ENCODE measurements at regions not wholly inside any gene's neighbourhood (a gene's known extent, or its start where the extent isn't known, plus 50 kb on each side); places are given as distances from the start of the nearest gene placed in this dataset.

DNA sequence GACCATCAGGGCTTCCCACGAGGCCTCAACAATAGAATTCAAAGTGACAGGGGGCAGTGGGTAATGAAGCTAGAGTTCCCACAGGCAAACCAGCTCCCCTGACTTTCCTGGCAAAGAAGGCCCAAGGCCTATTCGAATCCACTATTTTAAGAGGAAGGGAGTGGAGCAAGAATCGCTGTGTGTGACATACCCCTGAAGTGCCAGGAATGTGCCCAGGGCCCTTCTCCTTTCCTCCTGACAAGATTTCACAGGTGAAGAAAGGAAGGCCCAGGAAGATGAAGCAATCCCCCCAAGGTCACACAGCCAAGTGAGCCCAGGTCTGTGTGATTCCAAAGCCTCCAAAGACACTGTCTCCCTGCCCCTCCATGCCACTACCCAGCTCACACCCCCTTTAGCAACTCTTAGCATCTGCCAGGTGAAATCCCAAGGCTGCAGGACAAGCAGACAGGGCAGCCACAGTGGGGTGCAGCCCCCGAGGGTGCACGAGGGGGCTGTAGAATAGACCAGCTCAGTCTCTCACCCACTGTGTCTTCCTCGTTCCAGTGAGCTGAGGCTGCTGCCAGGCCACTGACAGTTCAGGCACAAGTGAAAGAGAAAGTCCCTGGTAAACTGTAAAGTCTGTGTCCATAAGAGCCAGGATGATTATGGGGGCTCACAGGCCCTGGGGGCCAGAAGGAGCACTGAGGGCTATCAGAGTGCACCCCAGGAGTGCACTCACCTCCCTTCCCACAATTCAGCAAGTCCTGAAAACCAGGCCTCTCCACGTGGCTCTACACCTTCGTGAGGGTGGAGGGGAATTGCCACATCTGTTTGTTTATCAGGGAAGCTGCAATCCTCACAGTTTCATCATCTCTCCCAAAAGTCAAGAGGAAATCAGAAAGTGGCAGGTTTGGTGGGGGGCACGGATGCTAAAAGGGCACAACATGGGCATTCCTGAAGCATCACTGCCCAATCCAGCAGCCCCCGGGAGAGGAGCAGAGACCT is 70.8 kb upstream of the ZMIZ1 start:
- Histone ChIP-seq H3K9ac (ENCODE audit: low read depth, low read length, poor library complexity) (no peak overlapping the region), H3K9me3 (replicated peaks in 1 of 2; ENCODE audit: control insufficient read depth in 2 of 2, insufficient read depth in 1 of 2, low read depth in 1 of 2, low read length in 2 of 2) (no peaks in the 10 kb centered on the region), H3K36me3 (replicated peaks in 1 of 2; ENCODE audit: control insufficient read depth in 2 of 2, insufficient read depth in 2 of 2, low read length in 2 of 2) (no peaks in the 10 kb centered on the region), H2AK5ac (ENCODE audit: low read depth, low read length) (peak overlapping the region; percentile 11), H3K4me3 (ENCODE audit: low read length in 2 of 2) (no peak overlapping the region), H3K4ac (ENCODE audit: low read length) (no peak overlapping the region), H3K27ac (replicated peaks; ENCODE audit: low read length) (no peak overlapping the region), H2BK5ac (ENCODE audit: low read length) (no peak overlapping the region), H2AFZ (ENCODE audit: low read length) (peak overlapping the region; percentile 60), H2BK120ac (ENCODE audit: low read depth, low read length) (no peak overlapping the region), H3K18ac (ENCODE audit: low read length) (peak overlapping the region; percentile 72), H2BK15ac (ENCODE audit: low read length) (no peak overlapping the region), H3K14ac (ENCODE audit: low read length) (no peak overlapping the region), H4K91ac (ENCODE audit: low read depth, low read length, poor library complexity) (no peak overlapping the region), H2BK12ac (ENCODE audit: low read length) (peak overlapping the region; percentile 23), H4K8ac (ENCODE audit: low read depth, low read length) (no peak overlapping the region), H3K79me1 (ENCODE audit: low read depth, low read length) (no peaks in the 10 kb centered on the region), H3K23ac (ENCODE audit: low read depth, low read length, poor library complexity) (no peak overlapping the region), H3K27me3 (ENCODE audit: control insufficient read depth in 3 of 3, insufficient read depth in 3 of 3, low read depth in 1 of 3, low read length in 3 of 3) (peaks cover 0 to 19% (median 0%) of the 10 kb centered on the region in 3 experiments), H3K4me2 (ENCODE audit: insufficient read depth, low read length, poor library complexity, severe bottlenecking) (no peak overlapping the region), H3K4me1 (ENCODE audit: control insufficient read depth in 2 of 2, insufficient read depth in 1 of 2, low read depth in 1 of 2, low read length in 2 of 2) (peaks cover 10 to 18% of the 10 kb centered on the region in 2 donors)
- DNase-seq (ENCODE audit: low spot score), result no peak
- no CpG with 5 or more reads among the region's 10 CpGs for WGBS, 2 donors (ENCODE audit: extremely low coverage in 2 of 2, insufficient read length in 2 of 2, insufficient replicate concordance in 1 of 2)

DNA sequence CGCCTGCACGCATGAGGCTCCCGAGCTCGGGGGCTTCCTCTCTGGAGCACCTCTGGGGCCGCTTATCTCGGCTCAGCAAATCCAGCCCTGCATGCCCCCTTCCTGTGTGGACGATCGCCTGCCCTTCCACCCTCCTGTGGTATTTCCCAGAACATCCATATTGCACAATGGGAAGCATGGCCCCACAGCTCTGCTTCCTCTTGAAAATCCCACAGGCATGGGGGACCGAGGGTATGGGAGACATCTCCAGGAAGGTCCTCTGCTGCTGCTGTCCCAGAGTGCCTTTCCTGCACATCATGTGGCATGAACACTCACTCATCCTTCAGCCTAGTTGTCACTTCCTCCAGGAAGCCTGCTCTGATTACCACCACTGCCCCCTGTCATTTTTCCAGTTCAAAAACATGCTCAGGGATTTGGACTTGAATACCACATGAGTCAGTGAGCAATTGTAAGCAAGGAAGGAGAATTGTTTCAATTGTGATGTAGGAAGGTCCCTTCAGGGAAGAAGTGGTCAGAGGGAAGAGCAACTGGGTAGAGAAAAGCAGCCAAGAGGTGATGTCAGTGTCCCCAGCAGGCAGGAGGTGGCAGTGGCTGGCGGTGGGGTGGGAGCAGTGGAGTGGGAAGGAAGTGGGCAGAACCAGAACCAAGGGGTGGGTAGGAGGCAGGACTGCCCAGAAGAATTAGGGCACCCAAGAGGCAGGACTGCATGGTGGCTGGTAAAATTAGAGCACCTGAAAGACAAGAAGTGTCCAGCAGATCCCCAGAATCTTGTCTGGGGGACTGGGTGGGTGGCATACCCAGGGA is 67.5 kb upstream of the ZMIZ1 start:
- H3K23ac ChIP-seq (ENCODE audit: low read depth, low read length, poor library complexity), result no peak overlapping the region
- no peak overlapping the region for H3K4me2 ChIP-seq (ENCODE audit: insufficient read depth, low read length, poor library complexity, severe bottlenecking)
- peak overlapping the region; percentile 56 for H3K9ac ChIP-seq (ENCODE audit: low read depth, low read length, poor library complexity)
- no peak overlapping the region for H2BK120ac ChIP-seq (ENCODE audit: low read depth, low read length)
- no peaks in the 10 kb centered on the region for H3K9me3 ChIP-seq (replicated peaks in 1 of 2; ENCODE audit: control insufficient read depth in 2 of 2, insufficient read depth in 1 of 2, low read depth in 1 of 2, low read length in 2 of 2)
- H3K14ac ChIP-seq (ENCODE audit: low read length), result no peak overlapping the region
- H4K8ac ChIP-seq (ENCODE audit: low read depth, low read length), result no peak overlapping the region
- no peak overlapping the region for H2BK12ac ChIP-seq (ENCODE audit: low read length)
- H3K36me3 ChIP-seq (replicated peaks in 1 of 2; ENCODE audit: control insufficient read depth in 2 of 2, insufficient read depth in 2 of 2, low read length in 2 of 2), result no peaks in the 10 kb centered on the region
- H3K27me3 ChIP-seq (ENCODE audit: control insufficient read depth in 3 of 3, insufficient read depth in 3 of 3, low read depth in 1 of 3, low read length in 3 of 3), result peaks cover 0 to 25% (median 0%) of the 10 kb centered on the region in 3 experiments
- no CpG with 5 or more reads among the region's 10 CpGs for WGBS, 2 donors (ENCODE audit: extremely low coverage in 2 of 2, insufficient read length in 2 of 2, insufficient replicate concordance in 1 of 2)
- no peaks in the 10 kb centered on the region for H3K79me1 ChIP-seq (ENCODE audit: low read depth, low read length)
- no peak overlapping the region for H3K27ac ChIP-seq (replicated peaks; ENCODE audit: low read length)
- no peak overlapping the region for H3K4me3 ChIP-seq (ENCODE audit: low read length in 2 of 2)
- peak overlapping the region; percentile 50 for H2BK15ac ChIP-seq (ENCODE audit: low read length)
- no peak for DNase-seq (ENCODE audit: low spot score)
- H3K4ac ChIP-seq (ENCODE audit: low read length), result no peak overlapping the region
- H4K91ac ChIP-seq (ENCODE audit: low read depth, low read length, poor library complexity), result peak overlapping the region; percentile 38
- H2AFZ ChIP-seq (ENCODE audit: low read length), result no peak overlapping the region
- peaks cover 7 to 8% of the 10 kb centered on the region in 2 donors for H3K4me1 ChIP-seq (ENCODE audit: control insufficient read depth in 2 of 2, insufficient read depth in 1 of 2, low read depth in 1 of 2, low read length in 2 of 2)
- H3K18ac ChIP-seq (ENCODE audit: low read length), result peak overlapping the region; percentile 60
- H2AK5ac ChIP-seq (ENCODE audit: low read depth, low read length), result peak overlapping the region; percentile 54
- H2BK5ac ChIP-seq (ENCODE audit: low read length), result no peak overlapping the region

DNA sequence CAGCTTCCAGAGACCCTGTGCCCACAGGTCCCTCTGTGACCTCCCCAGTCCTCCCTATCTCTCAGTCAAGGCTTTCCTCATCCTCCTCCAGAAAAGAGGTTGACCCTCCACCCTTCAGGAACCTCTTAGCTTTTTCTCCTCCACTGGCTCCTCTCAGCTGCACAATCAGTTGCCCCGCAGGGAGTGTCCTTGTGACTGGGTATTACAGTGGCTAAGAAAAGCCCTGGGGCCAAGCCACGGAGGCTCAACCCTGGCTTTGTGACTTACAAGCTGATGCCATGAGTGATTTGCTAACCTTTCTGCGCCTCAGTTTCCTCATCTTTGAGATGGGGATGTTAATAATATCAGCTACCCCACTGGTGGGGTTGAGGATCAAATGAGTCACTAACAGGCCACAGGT is 66.4 kb upstream of the ZMIZ1 start:
- Histone ChIP-seq H3K9ac (ENCODE audit: low read depth, low read length, poor library complexity) (no peak overlapping the region), H3K4ac (ENCODE audit: low read length) (no peak overlapping the region), H3K36me3 (replicated peaks in 1 of 2; ENCODE audit: control insufficient read depth in 2 of 2, insufficient read depth in 2 of 2, low read length in 2 of 2) (no peaks in the 10 kb centered on the region), H2AFZ (ENCODE audit: low read length) (no peak overlapping the region), H3K23ac (ENCODE audit: low read depth, low read length, poor library complexity) (no peak overlapping the region), H4K91ac (ENCODE audit: low read depth, low read length, poor library complexity) (no peak overlapping the region), H3K27ac (replicated peaks; ENCODE audit: low read length) (no peak overlapping the region), H3K18ac (ENCODE audit: low read length) (no peak overlapping the region), H2BK120ac (ENCODE audit: low read depth, low read length) (no peak overlapping the region), H2BK15ac (ENCODE audit: low read length) (no peak overlapping the region), H3K4me2 (ENCODE audit: insufficient read depth, low read length, poor library complexity, severe bottlenecking) (no peak overlapping the region), H3K79me1 (ENCODE audit: low read depth, low read length) (no peaks in the 10 kb centered on the region), H4K8ac (ENCODE audit: low read depth, low read length) (no peak overlapping the region), H3K4me1 (ENCODE audit: control insufficient read depth in 2 of 2, insufficient read depth in 1 of 2, low read depth in 1 of 2, low read length in 2 of 2) (peaks cover 0 to 4% of the 10 kb centered on the region in 2 donors), H3K27me3 (ENCODE audit: control insufficient read depth in 3 of 3, insufficient read depth in 3 of 3, low read depth in 1 of 3, low read length in 3 of 3) (peaks cover 0 to 29% (median 0%) of the 10 kb centered on the region in 3 experiments), H3K14ac (ENCODE audit: low read length) (no peak overlapping the region), H2BK12ac (ENCODE audit: low read length) (no peak overlapping the region), H3K9me3 (replicated peaks in 1 of 2; ENCODE audit: control insufficient read depth in 2 of 2, insufficient read depth in 1 of 2, low read depth in 1 of 2, low read length in 2 of 2) (no peaks in the 10 kb centered on the region), H3K4me3 (ENCODE audit: low read length in 2 of 2) (no peak overlapping the region), H2BK5ac (ENCODE audit: low read length) (no peak overlapping the region), H2AK5ac (ENCODE audit: low read depth, low read length) (no peak overlapping the region)
- DNase-seq (ENCODE audit: low spot score), result no peak
- no CpG with 5 or more reads among the region's 3 CpGs for WGBS, 2 donors (ENCODE audit: extremely low coverage in 2 of 2, insufficient read length in 2 of 2, insufficient replicate concordance in 1 of 2)

Data from neuronal stem cell (in vitro differentiated cells).